HepG2 (cell line): ENCODE measurements at regions not wholly inside any gene's neighbourhood (a gene's known extent, or its start where the extent isn't known, plus 50 kb on each side); places are given as distances from the start of the nearest gene placed in this dataset.

Experiments used
- CENPX ChIP-seq: sonication (generic); formaldehyde crosslinking; IDR thresholded peaks from 2 replicates; pipeline ENCODE4 v1.9.0; 2021; ENCODE audit warnings: mild to moderate bottlenecking, missing genetic modification reagents, moderate library complexity
- EP300 ChIP-seq, 3 experiments: sonication (generic) in 1 of 3; formaldehyde crosslinking in 1 of 3; IDR thresholded peaks; 2 replicates each; pipeline versions ENCODE4 v1.5.1 to v1.6.1; 2011 to 2020; ENCODE audit warnings: low read depth in 2 of 3, low read length in 2 of 3, borderline replicate concordance in 1 of 3, improper control_type of control experiment in 1 of 3, mild to moderate bottlenecking in 1 of 3, missing genetic modification reagents in 1 of 3, moderate library complexity in 1 of 3
- FOXP1 ChIP-seq, 2 experiments: fragments of 450-650 bp in 1 of 2; IDR thresholded peaks; 2 replicates each; pipeline ENCODE4 v1.6.1; 2017 to 2018; ENCODE audit warnings: antibody characterized with exemption in 1 of 2
- HOXA5 ChIP-seq: sonication (generic); formaldehyde crosslinking; IDR thresholded peaks from 2 replicates; pipeline ENCODE4 v1.4.0; 2020; ENCODE audit warnings: missing genetic modification reagents
- KMT2B ChIP-seq: IDR thresholded peaks from 2 replicates; pipeline ENCODE4 v1.6.1; 2016; ENCODE audit warnings: missing genetic modification reagents, missing compliant biosample characterization
- NCOA2 ChIP-seq: sonication (generic); formaldehyde crosslinking; IDR thresholded peaks from 2 replicates; pipeline ENCODE4 v1.8.0; 2022; ENCODE audit warnings: inconsistent platforms
- NKX3-1 ChIP-seq: sonication (generic); formaldehyde crosslinking; IDR thresholded peaks from 2 replicates; pipeline ENCODE4 v1.5.0; 2020; ENCODE audit warnings: missing genetic modification reagents
- SRSF9 ChIP-seq: fragments of 200-400 bp; formaldehyde crosslinking; IDR thresholded peaks from 2 replicates; pipeline ENCODE4 v1.6.1; 2018; ENCODE audit warnings: borderline replicate concordance, mild to moderate bottlenecking, low read depth, low read length; ENCODE audit not compliant: insufficient read depth, poor library complexity, severe bottlenecking
- TCF7 ChIP-seq: sonication (generic); IDR thresholded peaks from 2 replicates; pipeline ENCODE4 v1.6.1; 2016; ENCODE audit warnings: antibody characterized with exemption, low read depth
- XRCC5 ChIP-seq: fragments of 200-400 bp; formaldehyde crosslinking; optimal IDR thresholded peaks from 2 replicates; pipeline ENCODE3; 2017; ENCODE audit warnings: mild to moderate bottlenecking, low read length
- ZBTB42 ChIP-seq: sonication (generic); formaldehyde crosslinking; IDR thresholded peaks from 2 replicates; pipeline ENCODE4 v1.5.0; 2020; ENCODE audit warnings: mild to moderate bottlenecking, missing genetic modification reagents
- ZKSCAN5 ChIP-seq: sonication (generic); formaldehyde crosslinking; IDR thresholded peaks from 2 replicates; pipeline ENCODE4 v1.5.1; 2020; ENCODE audit warnings: mild to moderate bottlenecking, missing genetic modification reagents
- ZNF30 ChIP-seq: sonication (generic); formaldehyde crosslinking; IDR thresholded peaks from 2 replicates; pipeline ENCODE4 v1.5.0; 2020; ENCODE audit warnings: mild to moderate bottlenecking, missing genetic modification reagents
- ZNF660 ChIP-seq: sonication (generic); formaldehyde crosslinking; IDR thresholded peaks from 2 replicates; pipeline ENCODE4 v1.5.1; 2020; ENCODE audit warnings: mild to moderate bottlenecking, low read depth, missing genetic modification reagents, borderline replicate concordance
- ZNF678 ChIP-seq: sonication (generic); formaldehyde crosslinking; IDR thresholded peaks from 2 replicates; pipeline ENCODE4 v1.4.0; 2020; ENCODE audit warnings: mild to moderate bottlenecking, missing genetic modification reagents
- TF ChIP-seq, protein P1 (sequence below): sonication (generic); formaldehyde crosslinking; IDR thresholded peaks from 2 replicates; pipeline ENCODE4 v1.4.0; 2020; ENCODE audit warnings: missing genetic modification reagents, mild to moderate bottlenecking, borderline replicate concordance
- TF ChIP-seq, protein P2 (sequence below): sonication (generic); formaldehyde crosslinking; IDR thresholded peaks from 2 replicates; pipeline ENCODE4 v1.4.0; 2020; ENCODE audit warnings: low read depth, mild to moderate bottlenecking, missing genetic modification reagents
- TF ChIP-seq, protein P3 (sequence below): sonication (generic); formaldehyde crosslinking; IDR thresholded peaks from 2 replicates; pipeline ENCODE4 v1.4.0; 2020; ENCODE audit warnings: low read depth, mild to moderate bottlenecking, missing genetic modification reagents
- TF ChIP-seq, protein P4 (sequence below): sonication (generic); formaldehyde crosslinking; IDR thresholded peaks from 2 replicates; pipeline ENCODE4 v1.4.0; 2020; ENCODE audit warnings: mild to moderate bottlenecking, missing genetic modification reagents
- TF ChIP-seq, protein P5 (sequence below): sonication (generic); formaldehyde crosslinking; IDR thresholded peaks from 2 replicates; pipeline ENCODE4 v1.9.0; 2022; ENCODE audit warnings: low read depth, missing genetic modification reagents

DNA sequence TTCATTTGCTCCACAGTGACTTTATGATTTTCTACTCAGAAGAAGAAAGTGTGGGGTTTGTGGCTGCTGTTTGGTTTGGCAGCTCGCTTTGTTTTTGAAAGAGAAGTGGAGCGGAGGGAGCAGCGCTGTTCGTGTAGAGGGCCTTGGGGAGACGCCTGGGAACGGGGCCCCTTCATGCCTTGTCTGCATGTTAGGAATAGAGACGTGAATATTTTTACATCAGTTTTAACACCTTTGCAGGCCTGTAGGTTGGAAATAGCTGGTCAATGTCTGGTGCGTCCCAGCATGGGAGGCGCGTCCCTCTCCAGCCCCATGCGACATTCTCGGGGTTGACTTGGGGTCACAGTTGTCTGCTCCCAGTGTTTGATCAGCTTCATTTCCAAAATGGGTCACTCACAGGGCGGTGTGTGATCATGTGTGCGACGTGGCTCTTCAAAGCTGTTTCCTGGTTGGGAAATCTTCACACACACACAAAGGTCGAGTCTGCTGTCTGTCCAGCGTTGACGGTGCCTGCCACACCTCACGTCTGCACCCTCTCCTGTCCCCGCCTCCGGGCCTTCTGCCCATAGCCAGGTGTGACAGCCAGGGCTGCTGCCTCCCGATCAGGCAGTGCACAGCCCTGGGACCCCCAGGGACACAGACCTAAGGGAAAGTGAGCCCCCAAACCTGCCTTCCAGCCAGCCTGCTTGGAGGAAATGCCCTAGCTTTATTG, 149.2 kb downstream of the PSMG1 start (continued):
- TF ChIP-seq, protein P1, sequence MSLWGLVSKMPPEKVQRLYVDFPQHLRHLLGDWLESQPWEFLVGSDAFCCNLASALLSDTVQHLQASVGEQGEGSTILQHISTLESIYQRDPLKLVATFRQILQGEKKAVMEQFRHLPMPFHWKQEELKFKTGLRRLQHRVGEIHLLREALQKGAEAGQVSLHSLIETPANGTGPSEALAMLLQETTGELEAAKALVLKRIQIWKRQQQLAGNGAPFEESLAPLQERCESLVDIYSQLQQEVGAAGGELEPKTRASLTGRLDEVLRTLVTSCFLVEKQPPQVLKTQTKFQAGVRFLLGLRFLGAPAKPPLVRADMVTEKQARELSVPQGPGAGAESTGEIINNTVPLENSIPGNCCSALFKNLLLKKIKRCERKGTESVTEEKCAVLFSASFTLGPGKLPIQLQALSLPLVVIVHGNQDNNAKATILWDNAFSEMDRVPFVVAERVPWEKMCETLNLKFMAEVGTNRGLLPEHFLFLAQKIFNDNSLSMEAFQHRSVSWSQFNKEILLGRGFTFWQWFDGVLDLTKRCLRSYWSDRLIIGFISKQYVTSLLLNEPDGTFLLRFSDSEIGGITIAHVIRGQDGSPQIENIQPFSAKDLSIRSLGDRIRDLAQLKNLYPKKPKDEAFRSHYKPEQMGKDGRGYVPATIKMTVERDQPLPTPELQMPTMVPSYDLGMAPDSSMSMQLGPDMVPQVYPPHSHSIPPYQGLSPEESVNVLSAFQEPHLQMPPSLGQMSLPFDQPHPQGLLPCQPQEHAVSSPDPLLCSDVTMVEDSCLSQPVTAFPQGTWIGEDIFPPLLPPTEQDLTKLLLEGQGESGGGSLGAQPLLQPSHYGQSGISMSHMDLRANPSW (CRISPR knock-in tag), result peak; percentile 95
- no peak for TF ChIP-seq FOXP1 (IDR thresholded peaks at IDR 0.05)
- peak; percentile 90 for TF ChIP-seq FOXP1 (CRISPR knock-in tag; IDR thresholded peaks at IDR 0.05)
- TF ChIP-seq XRCC5, result no peak
- TF ChIP-seq SRSF9, result no peak
- no peak for TF ChIP-seq ZNF660
- peak; percentile 67 to 98; a peak in 3 of 4 replicates for TF ChIP-seq EP300 (IDR thresholded peaks at IDR 0.05; ENCODE audit: low read depth in 2 of 2, low read length in 2 of 2)
- peak; percentile 95 for TF ChIP-seq EP300 (CRISPR knock-in tag; IDR thresholded peaks at IDR 0.05; ENCODE audit: borderline replicate concordance)
- TF ChIP-seq ZKSCAN5 (CRISPR knock-in tag), result no peak
- TF ChIP-seq NKX3-1 (CRISPR knock-in tag), result peak; percentile 37; the same call in 1 of the 2 replicates
- TF ChIP-seq NCOA2 (CRISPR knock-in tag), result peak; percentile 95
- TF ChIP-seq HOXA5 (CRISPR knock-in tag), result peak; percentile 73; the same call in 1 of the 2 replicates
- TF ChIP-seq, protein P2, sequence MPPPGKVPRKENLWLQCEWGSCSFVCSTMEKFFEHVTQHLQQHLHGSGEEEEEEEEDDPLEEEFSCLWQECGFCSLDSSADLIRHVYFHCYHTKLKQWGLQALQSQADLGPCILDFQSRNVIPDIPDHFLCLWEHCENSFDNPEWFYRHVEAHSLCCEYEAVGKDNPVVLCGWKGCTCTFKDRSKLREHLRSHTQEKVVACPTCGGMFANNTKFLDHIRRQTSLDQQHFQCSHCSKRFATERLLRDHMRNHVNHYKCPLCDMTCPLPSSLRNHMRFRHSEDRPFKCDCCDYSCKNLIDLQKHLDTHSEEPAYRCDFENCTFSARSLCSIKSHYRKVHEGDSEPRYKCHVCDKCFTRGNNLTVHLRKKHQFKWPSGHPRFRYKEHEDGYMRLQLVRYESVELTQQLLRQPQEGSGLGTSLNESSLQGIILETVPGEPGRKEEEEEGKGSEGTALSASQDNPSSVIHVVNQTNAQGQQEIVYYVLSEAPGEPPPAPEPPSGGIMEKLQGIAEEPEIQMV, result peak; percentile 38; the same call in 1 of the 2 replicates
- TF ChIP-seq CENPX (CRISPR knock-in tag), result no peak
- TF ChIP-seq, protein P3, sequence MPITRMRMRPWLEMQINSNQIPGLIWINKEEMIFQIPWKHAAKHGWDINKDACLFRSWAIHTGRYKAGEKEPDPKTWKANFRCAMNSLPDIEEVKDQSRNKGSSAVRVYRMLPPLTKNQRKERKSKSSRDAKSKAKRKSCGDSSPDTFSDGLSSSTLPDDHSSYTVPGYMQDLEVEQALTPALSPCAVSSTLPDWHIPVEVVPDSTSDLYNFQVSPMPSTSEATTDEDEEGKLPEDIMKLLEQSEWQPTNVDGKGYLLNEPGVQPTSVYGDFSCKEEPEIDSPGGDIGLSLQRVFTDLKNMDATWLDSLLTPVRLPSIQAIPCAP (CRISPR knock-in tag), result no peak
- TF ChIP-seq TCF7, result peak; percentile 98
- TF ChIP-seq KMT2B, result peak; percentile 76
- no peak for TF ChIP-seq ZNF30
- TF ChIP-seq, protein P4, sequence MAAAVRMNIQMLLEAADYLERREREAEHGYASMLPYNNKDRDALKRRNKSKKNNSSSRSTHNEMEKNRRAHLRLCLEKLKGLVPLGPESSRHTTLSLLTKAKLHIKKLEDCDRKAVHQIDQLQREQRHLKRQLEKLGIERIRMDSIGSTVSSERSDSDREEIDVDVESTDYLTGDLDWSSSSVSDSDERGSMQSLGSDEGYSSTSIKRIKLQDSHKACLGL (CRISPR knock-in tag), result no peak
- TF ChIP-seq ZBTB42 (CRISPR knock-in tag), result 0 out of 2 replicates have a peak, but pooled peaks have one; percentile 43
- TF ChIP-seq ZNF678 (CRISPR knock-in tag), result no peak
- TF ChIP-seq, protein P5, sequence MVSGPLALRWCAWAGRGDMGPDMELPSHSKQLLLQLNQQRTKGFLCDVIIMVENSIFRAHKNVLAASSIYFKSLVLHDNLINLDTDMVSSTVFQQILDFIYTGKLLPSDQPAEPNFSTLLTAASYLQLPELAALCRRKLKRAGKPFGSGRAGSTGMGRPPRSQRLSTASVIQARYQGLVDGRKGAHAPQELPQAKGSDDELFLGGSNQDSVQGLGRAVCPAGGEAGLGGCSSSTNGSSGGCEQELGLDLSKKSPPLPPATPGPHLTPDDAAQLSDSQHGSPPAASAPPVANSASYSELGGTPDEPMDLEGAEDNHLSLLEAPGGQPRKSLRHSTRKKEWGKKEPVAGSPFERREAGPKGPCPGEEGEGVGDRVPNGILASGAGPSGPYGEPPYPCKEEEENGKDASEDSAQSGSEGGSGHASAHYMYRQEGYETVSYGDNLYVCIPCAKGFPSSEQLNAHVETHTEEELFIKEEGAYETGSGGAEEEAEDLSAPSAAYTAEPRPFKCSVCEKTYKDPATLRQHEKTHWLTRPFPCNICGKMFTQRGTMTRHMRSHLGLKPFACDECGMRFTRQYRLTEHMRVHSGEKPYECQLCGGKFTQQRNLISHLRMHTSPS (CRISPR knock-in tag), result peak; percentile 55; the same call in 1 of the 2 replicates
